HG02981 (cell line): ENCODE measurements at regions not wholly inside any gene's neighbourhood (a gene's known extent, or its start where the extent isn't known, plus 50 kb on each side); places are given as distances from the start of the nearest gene placed in this dataset.

Experiments used
- ATAC-seq: cut with Tn5 transposase; IDR thresholded peaks from one replicate; pipeline ENCODE4 v1.9.1; 2021; ENCODE audit warnings: mild to moderate bottlenecking, moderate library complexity; ENCODE audit not compliant: unreplicated experiment

GRCh38 chr14:99006276-99006675 lies 265.7 kb downstream of the BCL11B start:
- no peak for ATAC-seq

GRCh38 chr14:99007795-99008194 lies 264.2 kb downstream of the BCL11B start:
- no peak for ATAC-seq

GRCh38 chr14:99009871-99010270 lies 262.1 kb downstream of the BCL11B start:
- ATAC-seq, result no peak

- ATAC-seq, result no peak
These were observed 260.6 kb downstream of the BCL11B start for GRCh38 chr14:99011385-99011784.

GRCh38 chr14:99012703-99013102 lies 259.3 kb downstream of the BCL11B start:
- no peak for ATAC-seq

GRCh38 chr14:99015833-99016232 lies 256.2 kb downstream of the BCL11B start:
- no peak for ATAC-seq

- no peak for ATAC-seq
These were observed 248.6 kb downstream of the BCL11B start for GRCh38 chr14:99023371-99023770.

GRCh38 chr14:99024926-99025325 lies 247.1 kb downstream of the BCL11B start:
- no peak for ATAC-seq

- ATAC-seq, result no peak
These were observed 246.6 kb downstream of the BCL11B start for GRCh38 chr14:99025418-99025817.

- ATAC-seq, result no peak
These were observed 245.5 kb downstream of the BCL11B start for GRCh38 chr14:99026471-99026870.

- no peak for ATAC-seq
These were observed 244.0 kb downstream of the BCL11B start for GRCh38 chr14:99028041-99028440.

- ATAC-seq, result no peak
These were observed 243.5 kb downstream of the BCL11B start for GRCh38 chr14:99028521-99028920.

- no peak for ATAC-seq
These were observed 242.7 kb downstream of the BCL11B start for GRCh38 chr14:99029145-99029915.

- ATAC-seq, result no peak
These were observed 242.1 kb downstream of the BCL11B start for GRCh38 chr14:99029916-99030305.

- no peak for ATAC-seq
These were observed 241.5 kb downstream of the BCL11B start for GRCh38 chr14:99030454-99030853.

- ATAC-seq, result no peak
These were observed 239.2 kb downstream of the BCL11B start for GRCh38 chr14:99032759-99033158.

GRCh38 chr14:99033951-99034350 lies 238.0 kb downstream of the BCL11B start:
- no peak for ATAC-seq

GRCh38 chr14:99034711-99035171 lies 237.3 kb downstream of the BCL11B start:
- ATAC-seq, result no peak

- no peak for ATAC-seq
These were observed 236.7 kb downstream of the BCL11B start for GRCh38 chr14:99035268-99035667.

- ATAC-seq, result no peak
These were observed 236.0 kb downstream of the BCL11B start for GRCh38 chr14:99035712-99036610.

GRCh38 chr14:99036611-99037293 lies 235.2 kb downstream of the BCL11B start:
- no peak for ATAC-seq
